ENCODE measurements at regions not wholly inside any gene's neighbourhood (a gene's known extent, or its start where the extent isn't known, plus 50 kb on each side); places are given as distances from the start of the nearest gene placed in this dataset.

DNA sequence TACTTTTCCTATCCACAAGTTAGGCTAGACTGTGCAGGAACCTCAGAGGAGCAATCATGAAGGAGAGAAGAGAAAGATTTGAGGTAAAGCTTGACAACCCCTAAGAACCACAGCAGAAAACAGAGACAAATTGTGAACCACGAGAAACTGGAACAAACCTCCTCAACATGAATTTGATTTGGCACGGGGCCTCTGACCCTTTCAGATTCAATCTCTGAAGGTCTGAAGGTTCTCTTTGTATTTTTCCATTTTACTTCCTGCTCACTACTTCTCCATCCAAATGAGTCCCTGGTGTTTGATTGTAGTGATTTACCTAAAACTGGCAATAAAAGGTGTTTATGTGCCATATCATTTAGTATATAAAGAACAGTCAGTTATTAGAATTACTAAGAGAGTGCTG is 126.1 kb upstream of the STXBP5 start:
- Histone ChIP-seq H3K4me3 (ENCODE audit: low read length) (no peak overlapping the region), H3F3A (ENCODE audit: low read length, unreplicated experiment) (no peaks in the 10 kb centered on the region), H3K79me2 (ENCODE audit: low read length) (no peaks in the 10 kb centered on the region), H2AFZ (ENCODE audit: low read length) (no peak overlapping the region), H3K4me1 (ENCODE audit: insufficient read depth, low read length) (peaks cover 29% of the 10 kb centered on the region), H3K36me3 (ENCODE audit: low read depth, low read length) (no peaks in the 10 kb centered on the region), H3K9me3 (ENCODE audit: low read length) (no peaks in the 10 kb centered on the region), H3K4me2 (ENCODE audit: low read length) (no peak overlapping the region), H4K20me1 (ENCODE audit: low read length) (no peaks in the 10 kb centered on the region), H3K27me3 (ENCODE audit: low read length) (no peaks in the 10 kb centered on the region), H3K9ac (ENCODE audit: low read length) (no peak overlapping the region), H3K9me2 (replicated peaks; ENCODE audit: low read length) (no peaks in the 10 kb centered on the region), H3K27ac (ENCODE audit: low read length) (no peak overlapping the region)
- TF ChIP-seq EZH2 (IDR thresholded peaks at IDR 0.05; ENCODE audit: low read length, unreplicated experiment) (no peak), EZH2phosphoT487 (IDR thresholded peaks at IDR 0.05; ENCODE audit: borderline replicate concordance, low read length) (no peak), CTCF (conservative IDR thresholded peaks at IDR 0.05; ENCODE audit: low read depth, low read length) (no peak)
- BruUV-seq (replicated peaks), result no TSS peak
- DNase-seq (no peak), ATAC-seq (no peak)
- CTCF ChIA-PET, result no interaction called here
- intact Hi-C loops (cut with micrococcal nuclease), result no loop called here
- POLR2A ChIA-PET (ENCODE audit: unreplicated experiment), result no interaction called here

GRCh38 chr6:147078602-147079001 is 125.6 kb upstream of the STXBP5 start:
- H2AFZ ChIP-seq (ENCODE audit: low read length), result no peak overlapping the region
- no peaks in the 10 kb centered on the region for H3K79me2 ChIP-seq (ENCODE audit: low read length)
- H3K9me2 ChIP-seq (replicated peaks; ENCODE audit: low read length), result no peaks in the 10 kb centered on the region
- H3K27ac ChIP-seq (ENCODE audit: low read length), result no peak overlapping the region
- no peaks in the 10 kb centered on the region for H3K36me3 ChIP-seq (ENCODE audit: low read depth, low read length)
- BruUV-seq (replicated peaks), result no TSS peak
- no peaks in the 10 kb centered on the region for H3F3A ChIP-seq (ENCODE audit: low read length, unreplicated experiment)
- intact Hi-C loops (cut with micrococcal nuclease), result no loop called here
- POLR2A ChIA-PET (ENCODE audit: unreplicated experiment), result no interaction called here
- no peak overlapping the region for H3K9ac ChIP-seq (ENCODE audit: low read length)
- DNase-seq (no peak), ATAC-seq (no peak)
- CTCF ChIA-PET, result no interaction called here
- no peaks in the 10 kb centered on the region for H3K9me3 ChIP-seq (ENCODE audit: low read length)
- no peaks in the 10 kb centered on the region for H3K27me3 ChIP-seq (ENCODE audit: low read length)
- H3K4me3 ChIP-seq (ENCODE audit: low read length), result no peak overlapping the region
- no peak overlapping the region for H3K4me2 ChIP-seq (ENCODE audit: low read length)
- H3K4me1 ChIP-seq (ENCODE audit: insufficient read depth, low read length), result peaks cover 31% of the 10 kb centered on the region
- no peaks in the 10 kb centered on the region for H4K20me1 ChIP-seq (ENCODE audit: low read length)
- TF ChIP-seq CTCF (conservative IDR thresholded peaks at IDR 0.05; ENCODE audit: low read depth, low read length) (no peak), EZH2phosphoT487 (IDR thresholded peaks at IDR 0.05; ENCODE audit: borderline replicate concordance, low read length) (no peak), EZH2 (IDR thresholded peaks at IDR 0.05; ENCODE audit: low read length, unreplicated experiment) (no peak)

DNA sequence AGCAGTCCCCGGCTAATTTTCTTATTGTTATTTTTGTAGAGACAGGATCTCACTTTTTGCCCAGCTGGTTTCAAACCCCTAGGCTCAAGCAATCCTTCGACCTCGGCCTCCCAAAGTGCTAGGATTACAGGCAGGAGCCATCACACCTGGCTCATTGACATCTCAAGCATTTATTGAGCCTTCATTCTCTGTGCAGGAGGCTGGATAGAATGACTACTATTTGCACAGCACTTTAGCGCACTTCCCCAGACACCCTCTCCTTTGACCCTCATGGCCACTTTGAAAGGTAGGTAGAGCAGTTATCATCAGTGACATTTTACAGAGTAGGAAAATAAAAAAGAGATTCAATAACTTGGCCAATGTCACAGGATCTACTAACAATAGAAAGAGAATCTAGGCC is 124.0 kb upstream of the STXBP5 start:
- CTCF ChIA-PET, result no interaction called here
- POLR2A ChIA-PET (ENCODE audit: unreplicated experiment), result no interaction called here
- H4K20me1 ChIP-seq (ENCODE audit: low read length), result no peaks in the 10 kb centered on the region
- H3K36me3 ChIP-seq (ENCODE audit: low read depth, low read length), result no peaks in the 10 kb centered on the region
- no peaks in the 10 kb centered on the region for H3F3A ChIP-seq (ENCODE audit: low read length, unreplicated experiment)
- peaks cover 31% of the 10 kb centered on the region for H3K4me1 ChIP-seq (ENCODE audit: insufficient read depth, low read length)
- H3K27ac ChIP-seq (ENCODE audit: low read length), result peak overlapping the region; percentile 68
- no peak overlapping the region for H3K4me2 ChIP-seq (ENCODE audit: low read length)
- no peak for ATAC-seq
- H3K9me3 ChIP-seq (ENCODE audit: low read length), result no peaks in the 10 kb centered on the region
- BruUV-seq (replicated peaks), result no TSS peak
- H3K4me3 ChIP-seq (ENCODE audit: low read length), result no peak overlapping the region
- TF ChIP-seq EZH2 (IDR thresholded peaks at IDR 0.05; ENCODE audit: low read length, unreplicated experiment) (no peak), EZH2phosphoT487 (IDR thresholded peaks at IDR 0.05; ENCODE audit: borderline replicate concordance, low read length) (no peak), CTCF (conservative IDR thresholded peaks at IDR 0.05; ENCODE audit: low read depth, low read length) (no peak)
- no peaks in the 10 kb centered on the region for H3K79me2 ChIP-seq (ENCODE audit: low read length)
- no peak overlapping the region for H3K9ac ChIP-seq (ENCODE audit: low read length)
- H2AFZ ChIP-seq (ENCODE audit: low read length), result no peak overlapping the region
- DNase-seq, result no peak
- no peaks in the 10 kb centered on the region for H3K9me2 ChIP-seq (replicated peaks; ENCODE audit: low read length)
- intact Hi-C loops (cut with micrococcal nuclease), result loop anchor here (2.0 kb wide), 1 partner anchor 123 kb away; no protein-coding TSS in a partner anchor
- no peaks in the 10 kb centered on the region for H3K27me3 ChIP-seq (ENCODE audit: low read length)

Data from PC-3 (cell line).